Effector memory CD8-positive, alpha-beta T cell (primary cell): ENCODE measurements at regions not wholly inside any gene's neighbourhood (a gene's known extent, or its start where the extent isn't known, plus 50 kb on each side); places are given as distances from the start of the nearest gene placed in this dataset.

ENCODE experiments used
- ATAC-seq: fragments of 150-1000 bp; cut with Tn5 transposase; replicated peaks from 2 replicates; pipeline ENCODE4 v1.10.0; 2021; ENCODE audit warnings: mild to moderate bottlenecking, moderate library complexity
- DNase-seq, 3 experiments: peaks; one replicate each; pipeline ENCODE4 v3.0.0; 2021
- H3K27ac Mint-ChIP-seq, 2 donors: one replicate each; pipeline ENCODE4 v1.8.0; 2022; ENCODE audit warnings: mild to moderate bottlenecking in 2 of 2, mixed read lengths in 2 of 2, moderate library complexity in 2 of 2
- H3K27me3 Mint-ChIP-seq, 2 donors: one replicate each; pipeline ENCODE4 v1.8.0; 2022; ENCODE audit warnings: mixed read lengths in 2 of 2
- H3K36me3 Mint-ChIP-seq: one replicate; pipeline ENCODE4 v1.8.0; 2022; ENCODE audit warnings: mild to moderate bottlenecking, moderate library complexity, mixed read lengths; ENCODE audit not compliant: insufficient read depth
- H3K4me1 Mint-ChIP-seq, 2 donors: one replicate each; pipeline ENCODE4 v1.8.0; 2022; ENCODE audit warnings: low read depth in 2 of 2, mixed read lengths in 2 of 2
- H3K4me3 Mint-ChIP-seq, 2 donors: one replicate each; pipeline ENCODE4 v1.8.0; 2022; ENCODE audit warnings: mild to moderate bottlenecking in 2 of 2, mixed read lengths in 2 of 2, moderate library complexity in 2 of 2
- H3K9me3 Mint-ChIP-seq, 2 donors: one replicate each; pipeline ENCODE4 v1.8.0; 2022; ENCODE audit warnings: mixed read lengths in 2 of 2

GRCh38 chr14:104526723-104527645 lies 52.6 kb upstream of the C14orf180 start:
- no peak overlapping the region for H3K4me3 Mint-ChIP-seq

GRCh38 chr14:104527857-104528459 lies 51.6 kb upstream of the C14orf180 start:
- ATAC-seq = no peak

More at GRCh38 chr14:104526723-104527645, 52.6 kb upstream of the C14orf180 start:
- no peaks in the 10 kb centered on the region for H3K4me1 Mint-ChIP-seq
- no peak for DNase-seq
- peaks cover 3 to 5% of the 10 kb centered on the region in 2 donors for H3K27me3 Mint-ChIP-seq
- H3K36me3 Mint-ChIP-seq = no peaks in the 10 kb centered on the region
- H3K9me3 Mint-ChIP-seq = peaks cover 10 to 18% of the 10 kb centered on the region in 2 donors
- H3K27ac Mint-ChIP-seq = no peak overlapping the region
- ATAC-seq = no peak

GRCh38 chr14:104528496-104528895 lies 51.1 kb upstream of the C14orf180 start:
- H3K27me3 Mint-ChIP-seq = peaks cover 10 to 12% of the 10 kb centered on the region in 2 donors
- H3K4me3 Mint-ChIP-seq = no peak overlapping the region
- DNase-seq (no peak), ATAC-seq (no peak)
- no peaks in the 10 kb centered on the region for H3K36me3 Mint-ChIP-seq
- no peak overlapping the region for H3K27ac Mint-ChIP-seq
- H3K4me1 Mint-ChIP-seq = no peaks in the 10 kb centered on the region
- H3K9me3 Mint-ChIP-seq = peaks cover 10 to 18% of the 10 kb centered on the region in 2 donors

More at GRCh38 chr14:104527857-104528459, 51.6 kb upstream of the C14orf180 start:
- H3K27me3 Mint-ChIP-seq = peaks cover 10 to 12% of the 10 kb centered on the region in 2 donors
- DNase-seq = no peak
- H3K9me3 Mint-ChIP-seq = peaks cover 10 to 18% of the 10 kb centered on the region in 2 donors
- no peaks in the 10 kb centered on the region for H3K4me1 Mint-ChIP-seq
- H3K27ac Mint-ChIP-seq = no peak overlapping the region
- no peaks in the 10 kb centered on the region for H3K36me3 Mint-ChIP-seq
- H3K4me3 Mint-ChIP-seq = no peak overlapping the region
